ENCODE measurements at regions not wholly inside any gene's neighbourhood (a gene's known extent, or its start where the extent isn't known, plus 50 kb on each side); places are given as distances from the start of the nearest gene placed in this dataset.

DNA sequence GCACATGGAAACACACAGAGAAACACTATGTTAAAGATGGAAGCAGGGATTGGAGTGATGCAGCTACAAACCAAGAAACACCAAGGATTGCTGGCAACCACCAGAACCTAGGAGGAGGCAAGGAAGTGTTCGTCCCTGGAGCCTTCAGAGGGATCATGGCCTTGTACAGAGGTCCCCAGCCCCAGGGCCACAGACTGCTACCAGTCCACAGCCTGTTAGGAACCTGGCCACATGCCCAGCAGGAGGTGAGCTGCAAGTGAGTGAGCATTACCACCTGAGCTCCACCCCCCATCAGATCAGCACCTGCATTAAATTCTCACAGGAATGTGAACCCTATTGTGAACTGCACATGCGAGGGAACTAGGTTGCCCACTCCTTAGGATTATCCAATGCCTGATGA is 505.7 kb upstream of the MDFIC2 start:
- TF ChIP-seq, protein P1, sequence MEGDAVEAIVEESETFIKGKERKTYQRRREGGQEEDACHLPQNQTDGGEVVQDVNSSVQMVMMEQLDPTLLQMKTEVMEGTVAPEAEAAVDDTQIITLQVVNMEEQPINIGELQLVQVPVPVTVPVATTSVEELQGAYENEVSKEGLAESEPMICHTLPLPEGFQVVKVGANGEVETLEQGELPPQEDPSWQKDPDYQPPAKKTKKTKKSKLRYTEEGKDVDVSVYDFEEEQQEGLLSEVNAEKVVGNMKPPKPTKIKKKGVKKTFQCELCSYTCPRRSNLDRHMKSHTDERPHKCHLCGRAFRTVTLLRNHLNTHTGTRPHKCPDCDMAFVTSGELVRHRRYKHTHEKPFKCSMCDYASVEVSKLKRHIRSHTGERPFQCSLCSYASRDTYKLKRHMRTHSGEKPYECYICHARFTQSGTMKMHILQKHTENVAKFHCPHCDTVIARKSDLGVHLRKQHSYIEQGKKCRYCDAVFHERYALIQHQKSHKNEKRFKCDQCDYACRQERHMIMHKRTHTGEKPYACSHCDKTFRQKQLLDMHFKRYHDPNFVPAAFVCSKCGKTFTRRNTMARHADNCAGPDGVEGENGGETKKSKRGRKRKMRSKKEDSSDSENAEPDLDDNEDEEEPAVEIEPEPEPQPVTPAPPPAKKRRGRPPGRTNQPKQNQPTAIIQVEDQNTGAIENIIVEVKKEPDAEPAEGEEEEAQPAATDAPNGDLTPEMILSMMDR (IDR thresholded peaks at IDR 0.05; ENCODE audit: low read depth, low read length, poor library complexity, severe bottlenecking): no peak
- TF ChIP-seq EZH2phosphoT487 (IDR thresholded peaks at IDR 0.05; ENCODE audit: borderline replicate concordance, low read length): no peak

Data from DOHH2 (cell line).